ENCODE measurements at regions not wholly inside any gene's neighbourhood (a gene's known extent, or its start where the extent isn't known, plus 50 kb on each side); places are given as distances from the start of the nearest gene placed in this dataset.

- Histone ChIP-seq H3K4me3 (replicated peaks in 1 of 2; ENCODE audit: low read depth in 1 of 2, low read length in 2 of 2) (no peak overlapping the region), H3K36me3 (ENCODE audit: control insufficient read depth in 1 of 2, insufficient read depth in 2 of 2, low read length in 2 of 2) (no peaks in the 10 kb centered on the region), H3K79me2 (ENCODE audit: insufficient read depth, low read length) (no peaks in the 10 kb centered on the region), H4K20me1 (ENCODE audit: insufficient read depth) (no peaks in the 10 kb centered on the region), H2AFZ (ENCODE audit: low read depth, low read length, poor library complexity, severe bottlenecking) (no peak overlapping the region), H3K27me3 (ENCODE audit: insufficient read depth, low read length) (no peaks in the 10 kb centered on the region), H3K9ac (ENCODE audit: low read length) (no peak overlapping the region), H3K9me2 (ENCODE audit: insufficient read depth) (no peaks in the 10 kb centered on the region), H3K4me1 (ENCODE audit: control insufficient read depth in 1 of 2, insufficient read depth in 2 of 2, low read length in 2 of 2) (no peaks in the 10 kb centered on the region), H3K4me2 (ENCODE audit: low read length) (no peak overlapping the region), H3K9me3 (ENCODE audit: control insufficient read depth in 1 of 2, insufficient read depth in 1 of 2, low read depth in 1 of 2, low read length in 2 of 2) (peaks cover 24 to 38% of the 10 kb centered on the region in 2 experiments; a peak in 2 of 4 replicates), H3K27ac (ENCODE audit: low read depth, low read length) (no peak overlapping the region)
- ChIA-PET POLR2A (no interaction called here), CTCF (no interaction called here), RAD21 (ENCODE audit: low non-redundant PET in 1 of 2, low total read pairs in 2 of 2, uncharacterized antibody in 2 of 2, unreplicated experiment in 2 of 2) (no interaction called here)
- TF ChIP-seq, protein P1, sequence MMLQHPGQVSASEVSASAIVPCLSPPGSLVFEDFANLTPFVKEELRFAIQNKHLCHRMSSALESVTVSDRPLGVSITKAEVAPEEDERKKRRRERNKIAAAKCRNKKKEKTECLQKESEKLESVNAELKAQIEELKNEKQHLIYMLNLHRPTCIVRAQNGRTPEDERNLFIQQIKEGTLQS (IDR thresholded peaks at IDR 0.05), result no peak
- no peak for ATAC-seq
- no TSS peak for BruUV-seq (replicated peaks)
- intact Hi-C loops (cut with micrococcal nuclease), result no loop called here
- DNase-seq (ENCODE audit: low read depth, low spot score), result no peak
These were observed 220.9 kb downstream of the IRX2 start for GRCh38 chr5:2530609-2531008.

GRCh38 chr5:2529371-2530092 is 221.9 kb downstream of the IRX2 start:
- POLR2A ChIA-PET, result no interaction called here
- H2AFZ ChIP-seq (ENCODE audit: low read depth, low read length, poor library complexity, severe bottlenecking), result no peak overlapping the region
- no peaks in the 10 kb centered on the region for H3K36me3 ChIP-seq (ENCODE audit: control insufficient read depth in 1 of 2, insufficient read depth in 2 of 2, low read length in 2 of 2)
- H3K9me3 ChIP-seq (ENCODE audit: control insufficient read depth in 1 of 2, insufficient read depth in 1 of 2, low read depth in 1 of 2, low read length in 2 of 2), result peaks cover 24 to 42% of the 10 kb centered on the region in 2 experiments; a peak in 2 of 4 replicates
- RAD21 ChIA-PET (ENCODE audit: low non-redundant PET in 1 of 2, low total read pairs in 2 of 2, uncharacterized antibody in 2 of 2, unreplicated experiment in 2 of 2), result no interaction called here
- no peaks in the 10 kb centered on the region for H3K79me2 ChIP-seq (ENCODE audit: insufficient read depth, low read length)
- no peaks in the 10 kb centered on the region for H3K4me1 ChIP-seq (ENCODE audit: control insufficient read depth in 1 of 2, insufficient read depth in 2 of 2, low read length in 2 of 2)
- no peaks in the 10 kb centered on the region for H3K27me3 ChIP-seq (ENCODE audit: insufficient read depth, low read length)
- no peak for ATAC-seq
- H3K27ac ChIP-seq (ENCODE audit: low read depth, low read length), result no peak overlapping the region
- intact Hi-C loops (cut with micrococcal nuclease), result no loop called here
- H3K9ac ChIP-seq (ENCODE audit: low read length), result no peak overlapping the region
- H3K4me3 ChIP-seq (replicated peaks in 1 of 2; ENCODE audit: low read depth in 1 of 2, low read length in 2 of 2), result no peak overlapping the region
- no peaks in the 10 kb centered on the region for H4K20me1 ChIP-seq (ENCODE audit: insufficient read depth)
- CTCF ChIA-PET, result no interaction called here
- H3K9me2 ChIP-seq (ENCODE audit: insufficient read depth), result no peaks in the 10 kb centered on the region
- no peak for DNase-seq (ENCODE audit: low read depth, low spot score)
- no TSS peak for BruUV-seq (replicated peaks)
- no peak overlapping the region for H3K4me2 ChIP-seq (ENCODE audit: low read length)
- TF ChIP-seq ELF1 (IDR thresholded peaks at IDR 0.05; ENCODE audit: borderline replicate concordance, low read depth) (no peak), YY1 (IDR thresholded peaks at IDR 0.05; ENCODE audit: extremely low read depth, insufficient replicate concordance, low read depth, low read length) (no peak), ZNF274 (IDR thresholded peaks at IDR 0.05; ENCODE audit: low read depth, low read length) (no peak), FOSL1 (IDR thresholded peaks at IDR 0.05; ENCODE audit: low read depth) (no peak), JUND (IDR thresholded peaks at IDR 0.05) (no peak), TCF7L2 (IDR thresholded peaks at IDR 0.05; ENCODE audit: borderline replicate concordance, extremely low read depth, insufficient read depth, insufficient read length) (no peak), ZBTB33 (IDR thresholded peaks at IDR 0.05; ENCODE audit: extremely low read depth, insufficient replicate concordance, low read length) (no peak), POLR2A (IDR thresholded peaks at IDR 0.05; ENCODE audit: borderline replicate concordance, extremely low read depth, insufficient read depth, insufficient read length) (no peak)
- TF ChIP-seq, protein P1 (IDR thresholded peaks at IDR 0.05), result no peak
- TF ChIP-seq, protein P2, sequence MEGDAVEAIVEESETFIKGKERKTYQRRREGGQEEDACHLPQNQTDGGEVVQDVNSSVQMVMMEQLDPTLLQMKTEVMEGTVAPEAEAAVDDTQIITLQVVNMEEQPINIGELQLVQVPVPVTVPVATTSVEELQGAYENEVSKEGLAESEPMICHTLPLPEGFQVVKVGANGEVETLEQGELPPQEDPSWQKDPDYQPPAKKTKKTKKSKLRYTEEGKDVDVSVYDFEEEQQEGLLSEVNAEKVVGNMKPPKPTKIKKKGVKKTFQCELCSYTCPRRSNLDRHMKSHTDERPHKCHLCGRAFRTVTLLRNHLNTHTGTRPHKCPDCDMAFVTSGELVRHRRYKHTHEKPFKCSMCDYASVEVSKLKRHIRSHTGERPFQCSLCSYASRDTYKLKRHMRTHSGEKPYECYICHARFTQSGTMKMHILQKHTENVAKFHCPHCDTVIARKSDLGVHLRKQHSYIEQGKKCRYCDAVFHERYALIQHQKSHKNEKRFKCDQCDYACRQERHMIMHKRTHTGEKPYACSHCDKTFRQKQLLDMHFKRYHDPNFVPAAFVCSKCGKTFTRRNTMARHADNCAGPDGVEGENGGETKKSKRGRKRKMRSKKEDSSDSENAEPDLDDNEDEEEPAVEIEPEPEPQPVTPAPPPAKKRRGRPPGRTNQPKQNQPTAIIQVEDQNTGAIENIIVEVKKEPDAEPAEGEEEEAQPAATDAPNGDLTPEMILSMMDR (IDR thresholded peaks at IDR 0.05 in 2 of 3, conservative IDR thresholded peaks at IDR 0.05 in 1 of 3; ENCODE audit: borderline replicate concordance in 1 of 3, insufficient read depth in 1 of 3, low read depth in 2 of 3, low read length in 2 of 3), result no peak

Measured in HCT116 (cell line).